Posterior vena cava (tissue), 2 donors: ENCODE measurements at regions not wholly inside any gene's neighbourhood (a gene's known extent, or its start where the extent isn't known, plus 50 kb on each side); places are given as distances from the start of the nearest gene placed in this dataset.

ENCODE experiments used
- DNase-seq: peaks from one replicate; pipeline ENCODE4 v3.0.0-alpha.2; 2020; ENCODE audit warnings: low spot score
- intact Hi-C, 2 donors: fragments of 100-400 bp; cut with DNase I; formaldehyde crosslinking; loops; one replicate each; pipeline versions ENCODE4 v1.14.1 to v1.14.2; 2022 to 2023
- donor health status: DM: yes; HTN: yes; CAD: no.
- donor health status: DM: yes; HTN: yes; CAD: no.

- intact Hi-C loops = loop anchor here in 1 of 2 donors (5.0 kb wide), 1 partner anchor 52 kb away; no protein-coding TSS in a partner anchor
- peak; percentile 90 for DNase-seq
Measured at GRCh38 chr15:70318594-70319465, 221.1 kb upstream of the TLE3 start.

- intact Hi-C loops = loop anchor here in 1 of 2 donors (5.0 kb wide), 1 partner anchor 49 kb away; no protein-coding TSS in a partner anchor
- DNase-seq = no peak
Measured at GRCh38 chr15:70316059-70316600, 218.4 kb upstream of the TLE3 start.

GRCh38 chr15:70315431-70315830, 217.7 kb upstream of the TLE3 start:
- intact Hi-C loops = loop anchor here in 1 of 2 donors (5.0 kb wide), 1 partner anchor 48 kb away; no protein-coding TSS in a partner anchor
- no peak for DNase-seq

- intact Hi-C loops = loop anchor here in 1 of 2 donors (5.0 kb wide), 1 partner anchor 47 kb away; no protein-coding TSS in a partner anchor
- DNase-seq = no peak
Measured at GRCh38 chr15:70314688-70315087, 217.0 kb upstream of the TLE3 start.

- no peak for DNase-seq
- intact Hi-C loops = no loop called here
Measured at GRCh38 chr15:70314018-70314354, 216.3 kb upstream of the TLE3 start.

- intact Hi-C loops = no loop called here
- no peak for DNase-seq
Measured at GRCh38 chr15:70313099-70314017, 215.6 kb upstream of the TLE3 start.

GRCh38 chr15:70311821-70312220, 214.1 kb upstream of the TLE3 start:
- intact Hi-C loops = no loop called here
- DNase-seq = no peak

GRCh38 chr15:70309716-70310115, 212.0 kb upstream of the TLE3 start:
- no peak for DNase-seq

GRCh38 chr15:70308735-70309434, 211.2 kb upstream of the TLE3 start:
- intact Hi-C loops = no loop called here
- DNase-seq = no peak

More at GRCh38 chr15:70309716-70310115, 212.0 kb upstream of the TLE3 start:
- intact Hi-C loops = no loop called here

GRCh38 chr15:70308011-70308734, 210.5 kb upstream of the TLE3 start:
- DNase-seq = no peak
- intact Hi-C loops = no loop called here

GRCh38 chr15:70306582-70306981, 208.9 kb upstream of the TLE3 start:
- intact Hi-C loops = no loop called here
- no peak for DNase-seq

GRCh38 chr15:70306081-70306480, 208.4 kb upstream of the TLE3 start:
- DNase-seq = no peak
- intact Hi-C loops = no loop called here

GRCh38 chr15:70303981-70304380, 206.3 kb upstream of the TLE3 start:
- no peak for DNase-seq
- intact Hi-C loops = no loop called here

GRCh38 chr15:70302360-70302759, 204.6 kb upstream of the TLE3 start:
- intact Hi-C loops = no loop called here
- DNase-seq = no peak

GRCh38 chr15:70301396-70301795, 203.7 kb upstream of the TLE3 start:
- intact Hi-C loops = no loop called here
- no peak for DNase-seq

- intact Hi-C loops = no loop called here
- DNase-seq = no peak
Measured at GRCh38 chr15:70299931-70300869, 202.5 kb upstream of the TLE3 start.

GRCh38 chr15:70297465-70298058, 199.8 kb upstream of the TLE3 start:
- intact Hi-C loops = no loop called here
- no peak for DNase-seq
